ENCODE measurements at regions not wholly inside any gene's neighbourhood (a gene's known extent, or its start where the extent isn't known, plus 50 kb on each side); places are given as distances from the start of the nearest gene placed in this dataset.

GRCh38 chr5:30050056-30050815 is 1143.2 kb upstream of the CDH6 start:
- no peak for TF ChIP-seq CTCF (IDR thresholded peaks at IDR 0.05; ENCODE audit: extremely low read depth in 1 of 2, insufficient read depth in 1 of 2, low read depth in 1 of 2, low read length in 2 of 2)
- TF ChIP-seq EZH2 (IDR thresholded peaks at IDR 0.05; ENCODE audit: borderline replicate concordance, low read depth, low read length, severe bottlenecking) = no peak
- no peak for TF ChIP-seq POLR2A (IDR thresholded peaks at IDR 0.05; ENCODE audit: low read depth, low read length)
- no peak for TF ChIP-seq MYC (IDR thresholded peaks at IDR 0.05; ENCODE audit: low read depth, low read length)
- no peak for TF ChIP-seq POLR2AphosphoS5 (IDR thresholded peaks at IDR 0.05; ENCODE audit: insufficient read depth, low read depth, low read length)
- no peak for TF ChIP-seq FOS (IDR thresholded peaks at IDR 0.05; ENCODE audit: borderline replicate concordance, insufficient read depth, low read length)

All from endothelial cell of umbilical vein (primary cell).